ENCODE measurements at regions not wholly inside any gene's neighbourhood (a gene's known extent, or its start where the extent isn't known, plus 50 kb on each side); places are given as distances from the start of the nearest gene placed in this dataset.
"Not testable (repeated sequence)": the region's sequence is repeated elsewhere in the genome, so short reads cannot be mapped to it uniquely, and the experiment has no call there.

DNA sequence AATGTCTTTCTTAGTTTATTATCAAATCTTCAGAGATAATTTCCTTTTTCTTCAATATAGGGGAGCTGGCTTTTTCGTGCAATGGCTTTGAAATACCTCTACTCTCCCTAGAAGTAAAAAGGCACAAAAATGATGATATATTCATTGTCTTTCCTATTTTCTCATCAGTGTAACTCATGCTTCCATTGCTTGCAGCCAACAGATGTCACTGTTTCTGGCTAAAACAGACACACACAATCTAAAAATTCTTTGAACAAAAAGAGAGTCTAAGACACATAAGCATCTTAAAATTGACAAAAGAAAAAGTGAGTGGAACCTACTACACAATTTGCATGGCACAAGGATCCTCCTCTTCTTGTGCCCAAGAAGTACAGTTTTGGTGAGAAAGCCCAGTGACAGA, 448.7 kb upstream of the VRK2 start:
- DNase-seq (ENCODE audit: low spot score) = no peak

DNA sequence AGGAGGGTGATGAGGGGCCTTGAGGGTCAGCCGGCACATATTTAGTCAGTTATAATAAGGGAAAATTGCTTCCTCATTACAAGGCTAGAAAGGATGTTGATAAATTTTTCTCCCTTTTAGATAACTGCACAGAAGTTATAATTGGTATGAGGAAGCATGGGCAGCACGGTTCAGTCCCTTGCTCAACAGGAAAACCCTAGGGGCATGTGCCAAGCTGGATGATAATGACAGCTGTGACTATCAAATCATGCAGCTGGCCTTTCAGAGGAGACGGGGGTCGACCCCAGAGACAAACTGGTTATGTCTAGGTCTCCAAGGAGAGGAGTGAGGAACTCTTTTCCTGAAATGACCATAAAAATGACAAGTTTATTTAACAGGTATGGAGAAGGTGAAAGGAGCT, 448.1 kb upstream of the VRK2 start:
- no peak for DNase-seq (ENCODE audit: low spot score)

DNA sequence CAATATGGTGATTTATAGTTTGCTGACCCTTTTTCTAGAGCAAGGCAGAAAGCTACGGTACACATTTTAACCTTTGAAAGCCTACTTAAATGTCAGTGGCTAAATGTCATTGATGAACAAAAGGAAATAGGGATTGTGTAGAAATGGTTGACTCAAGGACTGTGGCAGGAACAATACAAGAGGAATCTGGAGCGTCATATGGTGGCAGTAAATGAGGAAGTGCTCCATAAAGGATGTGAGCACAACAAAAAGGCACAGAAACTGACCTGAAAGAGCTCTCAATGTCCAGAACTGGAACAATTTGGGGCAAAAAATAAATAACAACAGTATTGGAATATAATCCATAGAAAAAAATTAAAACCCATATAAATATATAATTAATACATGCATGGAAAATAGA, 443.9 kb upstream of the VRK2 start:
- no peak for DNase-seq (ENCODE audit: low spot score)

DNA sequence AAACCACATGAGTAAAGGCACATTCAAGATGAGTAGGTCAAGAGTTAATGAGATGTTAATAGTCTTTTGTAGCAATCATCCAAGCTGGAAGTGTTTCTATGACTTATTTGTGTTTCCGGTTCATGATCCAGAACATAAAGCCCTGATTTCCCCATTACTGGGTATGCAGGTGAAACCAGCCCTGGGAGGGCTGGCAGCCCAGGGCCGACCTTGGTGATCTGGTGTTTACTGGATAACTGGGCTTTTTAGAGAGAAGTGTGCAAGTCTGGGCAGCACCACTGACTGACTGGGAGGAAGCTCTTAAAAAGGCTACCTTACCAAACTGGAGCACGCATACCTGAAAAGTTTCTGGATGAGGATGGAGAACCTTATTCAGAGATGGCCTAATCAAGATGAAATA, 431.6 kb upstream of the VRK2 start:
- no peak for DNase-seq (ENCODE audit: low spot score)

DNA sequence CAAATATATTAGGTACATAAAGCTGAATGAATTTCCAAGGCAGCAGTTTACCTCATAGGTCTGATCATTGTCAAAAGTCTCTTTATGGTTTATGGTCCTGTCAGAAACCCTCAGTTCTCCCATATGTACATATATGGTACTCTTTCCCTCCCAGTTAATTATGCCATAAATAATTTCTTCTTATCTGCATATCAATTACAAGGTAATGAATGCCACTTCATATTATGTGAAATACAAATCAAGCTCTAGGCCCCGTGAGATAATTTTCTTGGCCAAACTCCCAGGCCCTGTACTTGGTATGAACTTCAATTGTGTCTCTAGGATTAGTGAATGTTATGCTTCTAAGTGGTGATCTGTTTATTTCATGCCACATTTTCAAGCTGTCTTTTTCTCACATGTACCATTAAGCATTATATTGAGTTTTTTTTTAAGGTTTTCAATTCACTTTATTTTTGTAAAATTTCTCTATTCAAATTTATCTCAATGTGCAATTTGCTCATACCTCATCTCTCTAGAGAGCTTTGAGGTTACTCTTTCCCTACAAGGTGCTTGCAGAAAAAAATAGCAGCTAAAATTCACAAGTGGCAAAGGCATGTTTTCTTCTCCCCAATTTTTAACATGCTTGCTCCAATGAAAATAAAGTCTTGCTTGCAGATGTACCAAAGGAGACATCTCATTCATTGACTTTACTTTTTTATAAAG, 430.6 kb upstream of the VRK2 start:
- DNase-seq (ENCODE audit: low spot score) = no peak

DNA sequence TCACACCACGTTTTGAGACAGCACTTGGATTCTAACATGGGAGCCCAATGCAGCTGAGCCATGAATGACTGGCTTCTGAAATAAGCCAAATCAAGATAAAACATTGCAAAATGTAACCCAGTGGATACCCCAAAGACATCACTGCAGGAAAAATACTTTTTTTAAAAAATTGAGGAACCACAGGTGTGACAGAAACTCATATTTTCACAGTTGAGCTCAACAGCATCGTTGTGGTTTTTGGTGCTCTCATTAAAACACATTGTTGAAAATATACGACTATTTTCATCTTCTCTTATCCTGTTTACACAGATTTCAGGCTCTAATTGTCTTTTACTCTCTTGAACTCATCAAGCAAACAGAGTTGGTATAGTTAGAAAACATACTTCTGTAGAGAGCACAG, 429.3 kb upstream of the VRK2 start:
- DNase-seq (ENCODE audit: low spot score) = no peak

DNA sequence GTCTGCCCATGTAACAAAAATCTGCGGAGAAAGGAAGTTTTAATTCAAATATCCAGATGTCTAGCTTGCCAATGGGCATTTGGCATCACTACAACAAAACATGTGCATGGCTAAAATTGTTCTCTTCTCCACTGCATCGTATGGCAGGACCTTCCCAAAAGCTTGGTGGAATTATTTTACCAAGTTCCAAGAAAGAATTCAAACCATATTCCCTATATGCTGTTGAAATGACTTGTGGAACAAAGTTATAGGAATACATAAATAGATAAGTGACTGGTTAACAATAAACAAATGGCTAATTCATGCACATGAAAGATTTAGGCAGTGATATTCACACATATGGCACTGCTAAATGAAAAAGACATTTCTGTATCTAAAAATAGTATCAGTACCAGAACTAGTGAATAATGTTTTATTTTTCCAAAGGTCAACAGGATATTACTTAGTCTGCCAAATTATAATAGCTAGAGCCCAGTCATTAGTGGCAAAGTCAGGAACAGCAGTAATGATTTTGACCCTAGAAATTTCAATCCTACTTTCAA, 425.4 kb upstream of the VRK2 start:
- DNase-seq (ENCODE audit: low spot score) = no peak

DNA sequence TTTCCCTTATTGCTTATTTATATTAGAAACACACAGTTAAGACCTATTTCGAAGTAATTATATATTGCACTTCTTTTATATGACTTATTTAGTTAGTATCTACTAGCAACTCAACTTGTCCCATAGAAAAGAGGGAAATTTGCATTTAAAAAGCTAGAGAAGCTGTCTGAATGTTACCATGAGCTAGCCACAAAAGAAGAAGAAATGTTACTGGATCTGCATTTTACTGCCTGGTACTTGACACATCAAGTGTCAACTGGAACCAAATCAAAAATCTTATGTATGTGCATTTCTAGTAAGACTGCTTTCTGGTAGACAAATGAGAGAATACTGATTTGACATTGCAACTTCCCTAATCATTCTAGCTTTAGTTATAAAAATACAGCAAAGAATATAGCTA, 424.6 kb upstream of the VRK2 start:
- DNase-seq (ENCODE audit: low spot score) = no peak

DNA sequence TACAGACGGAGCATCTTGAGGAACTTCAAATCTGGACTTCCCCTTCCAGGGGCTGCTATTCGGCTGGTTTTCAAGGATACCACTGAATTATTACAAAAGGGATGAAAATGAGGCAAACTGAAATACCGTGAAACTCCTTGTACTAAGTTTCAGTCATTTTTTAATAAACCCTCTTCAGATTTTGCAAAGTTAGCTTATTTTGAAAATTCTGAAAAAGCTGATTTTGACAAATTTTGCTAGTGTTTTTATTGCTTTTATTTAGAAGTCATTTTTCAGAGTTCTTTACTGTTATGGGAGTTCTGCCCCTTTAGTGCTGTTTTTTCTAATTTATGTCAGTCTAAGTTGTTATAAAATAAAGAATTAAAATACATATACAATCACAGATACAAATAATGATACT, 390.4 kb upstream of the VRK2 start:
- DNase-seq (ENCODE audit: low spot score) = no peak

DNA sequence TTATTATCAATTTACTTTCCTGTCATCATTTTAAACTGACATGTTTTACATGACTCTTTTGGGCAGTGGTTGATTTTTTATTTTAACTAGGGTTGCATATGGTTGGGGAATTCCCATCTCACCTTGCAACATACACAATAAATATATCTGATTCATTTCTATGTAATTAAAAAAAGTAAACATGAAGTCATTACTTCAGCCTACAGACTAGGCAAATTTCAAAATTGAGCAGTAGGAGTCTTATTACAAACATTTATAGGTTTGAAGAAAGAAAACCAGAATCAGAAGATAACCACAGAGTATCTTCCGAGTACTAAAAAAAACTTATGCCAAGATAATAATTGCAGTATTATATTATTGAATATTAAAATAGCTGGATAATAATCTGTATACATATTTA, 377.0 kb upstream of the VRK2 start:
- DNase-seq (ENCODE audit: low spot score) = no peak

DNA sequence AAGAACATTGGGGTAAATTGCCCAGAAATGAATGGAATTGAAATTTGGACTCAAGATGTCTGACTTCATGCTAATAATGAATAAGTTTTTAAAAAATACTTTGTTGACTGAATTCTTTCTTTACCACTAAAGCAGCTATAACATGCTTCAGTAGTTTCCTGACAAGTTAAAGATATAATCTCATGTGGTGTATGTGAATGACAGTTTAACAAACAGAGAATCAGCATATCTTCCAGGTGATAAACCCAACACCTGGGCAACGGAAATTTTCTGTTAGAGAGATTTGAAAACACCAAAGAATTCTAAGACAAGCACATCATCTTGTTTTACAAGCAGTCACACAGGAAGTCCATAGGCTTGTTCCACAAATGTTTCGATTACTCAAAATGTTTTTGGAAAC, 372.6 kb upstream of the VRK2 start:
- no peak for DNase-seq (ENCODE audit: low spot score)

DNA sequence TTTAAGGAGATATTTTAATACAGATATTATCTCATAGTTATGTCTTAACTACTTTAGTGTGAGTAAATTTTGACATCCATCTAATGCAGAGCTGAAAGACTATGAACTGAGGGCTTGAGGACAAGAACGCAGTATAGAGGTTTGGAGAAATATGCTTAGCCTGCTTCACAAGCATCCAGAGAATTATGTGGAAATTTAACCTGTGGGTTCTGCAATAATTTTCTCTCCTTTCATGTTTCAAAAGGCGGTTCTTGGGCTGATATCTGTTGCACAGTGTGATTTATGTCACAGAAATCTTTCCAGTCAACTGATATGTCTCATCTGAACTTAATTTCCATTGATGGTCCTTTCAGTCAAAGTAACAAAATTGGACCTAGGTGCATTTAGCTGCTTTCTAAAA, 371.9 kb upstream of the VRK2 start:
- no peak for DNase-seq (ENCODE audit: low spot score)

DNA sequence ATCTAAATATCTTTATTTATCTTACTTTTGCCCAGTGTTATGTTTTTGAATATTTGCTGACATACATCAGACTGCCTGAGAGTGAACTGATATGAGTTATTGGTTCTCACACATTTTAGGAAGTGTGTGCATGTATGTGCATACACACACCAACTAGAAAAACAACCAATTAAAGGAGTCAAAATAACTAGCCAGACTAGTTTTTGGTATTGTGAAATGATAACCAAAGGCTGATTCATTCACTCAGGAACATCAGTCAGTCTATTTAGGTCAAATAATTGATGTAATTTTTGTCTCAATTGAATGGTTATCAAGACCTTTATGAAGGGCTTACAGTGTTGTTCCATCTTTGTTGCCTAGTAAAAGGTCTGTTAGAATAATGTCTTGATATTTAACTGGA, 369.3 kb upstream of the VRK2 start:
- no peak for DNase-seq (ENCODE audit: low spot score)

DNA sequence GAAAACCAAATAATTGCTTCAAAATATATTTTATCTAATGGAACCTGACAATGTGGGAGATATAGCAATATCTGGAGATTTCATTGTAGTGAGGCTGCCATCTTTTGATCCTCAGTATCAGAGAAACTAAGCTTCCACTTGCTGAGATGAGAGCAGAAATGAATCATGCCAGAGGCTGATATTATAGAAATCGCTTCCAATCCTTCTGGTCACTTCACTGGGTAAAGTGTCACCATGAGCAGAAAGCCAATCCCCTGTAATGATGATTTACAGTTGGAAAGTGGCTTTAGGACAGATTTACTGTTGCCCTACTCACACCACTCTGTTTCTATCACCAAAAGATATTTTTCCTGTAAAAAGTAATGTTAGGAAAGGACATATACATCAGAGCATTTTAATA, 365.0 kb upstream of the VRK2 start:
- DNase-seq (ENCODE audit: low spot score) = no peak

DNA sequence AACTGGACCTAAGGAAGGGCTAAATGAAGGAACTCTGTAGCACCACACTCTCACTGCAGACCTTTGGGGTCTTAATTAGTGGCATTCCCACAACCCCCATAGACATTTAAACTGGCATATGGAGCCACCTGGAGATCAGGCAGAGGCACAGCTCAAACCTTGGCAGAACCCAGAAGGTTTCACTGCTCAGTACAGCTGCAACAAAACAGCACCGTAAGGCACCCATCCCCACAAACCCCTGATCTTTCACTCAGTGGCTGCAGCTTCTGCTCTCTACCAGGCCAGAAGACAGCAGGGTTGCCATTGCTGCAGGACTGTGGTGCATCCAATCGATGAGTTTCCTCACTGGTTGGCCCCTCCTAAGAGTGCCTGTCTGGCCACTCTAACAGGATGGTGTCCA, 361.6 kb upstream of the VRK2 start:
- no peak for DNase-seq (ENCODE audit: low spot score)

DNA sequence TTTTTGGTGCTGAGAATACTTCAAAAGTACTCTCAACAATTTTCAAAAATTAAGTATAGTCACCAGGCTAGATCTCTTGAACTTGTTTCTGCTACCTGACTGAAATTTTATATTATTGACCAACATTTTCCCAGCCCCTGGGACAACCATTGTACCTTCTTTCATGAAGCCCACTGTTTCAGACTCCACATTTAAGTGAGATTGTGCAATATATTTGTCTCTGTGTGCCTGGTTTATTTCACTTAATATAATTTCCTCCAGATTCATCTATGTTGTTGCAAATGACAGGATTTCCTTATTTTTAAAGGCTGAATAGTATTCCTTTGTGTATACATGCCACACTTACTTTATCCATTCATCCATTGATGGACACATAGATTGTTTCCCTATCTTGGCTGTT, 354.2 kb upstream of the VRK2 start:
- no peak for DNase-seq (ENCODE audit: low spot score)

DNA sequence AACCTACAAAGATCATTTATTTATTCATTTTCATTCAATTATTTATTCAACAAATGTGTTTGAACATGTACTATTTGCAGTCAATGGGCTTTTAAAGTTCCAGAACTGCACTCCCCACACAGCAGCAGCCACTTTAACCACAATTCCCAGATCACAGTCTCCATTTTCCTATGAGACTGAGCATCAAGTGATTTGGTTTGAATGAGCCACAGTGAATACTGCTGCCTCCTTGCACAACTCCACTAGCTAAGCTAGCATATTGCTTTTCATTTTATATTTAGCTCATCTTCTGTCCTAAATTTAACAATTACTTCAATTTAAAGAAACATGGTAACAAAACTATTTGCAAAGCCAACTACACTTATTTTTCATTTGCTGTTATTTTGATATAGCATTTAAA, 353.4 kb upstream of the VRK2 start:
- DNase-seq (ENCODE audit: low spot score) = no peak

DNA sequence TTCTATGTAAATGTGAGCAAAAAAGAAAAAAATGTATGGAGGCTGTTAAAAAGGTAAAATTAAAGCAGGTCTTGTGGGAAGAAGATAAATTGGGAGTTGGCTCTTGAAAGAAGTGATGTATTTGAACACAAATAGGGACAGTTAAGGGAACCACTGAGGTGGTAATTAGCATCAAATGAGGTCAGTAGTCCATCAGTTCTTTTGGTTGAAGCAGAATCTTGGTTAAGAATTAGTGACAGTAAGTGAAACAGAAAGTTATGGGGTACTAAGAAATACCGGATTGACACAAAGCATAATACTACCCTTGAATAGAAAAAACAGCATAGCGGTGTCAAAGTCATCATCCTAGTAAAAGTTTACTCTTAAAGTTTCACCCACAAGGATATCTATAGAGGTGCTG, 352.6 kb upstream of the VRK2 start:
- DNase-seq (ENCODE audit: low spot score) = no peak

DNA sequence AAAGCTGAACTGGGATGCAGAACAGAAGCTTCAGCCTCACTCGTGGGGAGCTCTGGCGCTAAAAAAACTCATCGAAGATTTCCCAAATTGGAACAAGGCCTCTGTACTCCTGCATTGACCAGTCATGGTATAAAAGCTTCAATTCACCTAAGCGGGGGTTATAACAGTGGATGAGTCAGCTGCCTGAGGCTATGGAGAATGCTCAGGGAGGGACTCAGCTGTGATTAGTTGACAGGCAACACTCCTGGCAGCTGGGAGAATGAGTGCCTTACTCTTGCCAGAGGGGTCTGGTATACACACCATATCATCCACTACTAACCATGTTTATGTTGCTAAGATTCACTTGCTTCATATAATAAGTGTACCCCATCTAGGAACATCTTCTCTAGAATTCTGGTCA, 350.6 kb upstream of the VRK2 start:
- DNase-seq (ENCODE audit: low spot score) = no peak

DNA sequence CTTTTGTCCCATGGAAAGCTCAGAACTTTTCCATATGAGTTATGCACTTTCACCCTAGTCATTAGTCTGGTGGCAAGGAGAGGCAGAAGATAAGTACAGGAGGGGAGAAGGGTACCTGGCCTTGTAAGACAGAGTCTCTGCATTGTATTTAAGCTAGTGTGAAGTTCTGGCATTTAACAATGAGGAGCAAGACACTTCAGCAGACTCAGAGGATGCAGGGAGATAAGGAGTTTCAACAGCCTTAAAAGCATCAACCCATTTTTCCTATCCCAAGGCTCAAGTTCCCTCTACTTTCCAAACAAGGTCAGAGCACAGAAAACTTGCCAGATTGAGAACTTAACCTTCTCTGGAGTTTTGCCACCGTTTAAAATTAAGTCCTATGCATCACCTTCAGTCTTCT, 348.2 kb upstream of the VRK2 start:
- DNase-seq (ENCODE audit: low spot score) = no peak

DNA sequence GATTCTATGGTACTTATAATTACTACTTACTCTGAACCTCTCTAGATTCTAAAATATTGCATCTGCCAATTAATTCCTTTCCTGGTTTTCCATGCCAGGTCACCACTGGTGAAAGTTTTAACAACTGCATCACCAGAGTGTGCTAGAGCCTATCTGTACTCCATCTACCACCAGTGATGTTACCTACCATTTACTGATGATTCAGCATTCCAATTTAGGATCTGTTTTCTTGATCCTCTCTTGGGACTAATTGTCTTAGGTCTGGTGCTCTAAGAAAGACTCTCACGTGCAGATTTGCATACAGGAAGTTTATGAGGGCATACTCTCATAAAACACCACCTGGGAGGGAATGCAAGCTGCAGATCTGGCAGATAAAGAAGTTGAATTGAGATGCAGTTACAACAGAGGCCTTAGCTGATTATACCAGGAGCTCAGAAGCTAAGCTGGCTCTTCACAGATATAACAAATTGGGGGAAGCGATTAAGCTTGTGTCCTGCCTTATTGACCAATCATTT, 347.6 kb upstream of the VRK2 start:
- DNase-seq (ENCODE audit: low spot score) = no peak

DNA sequence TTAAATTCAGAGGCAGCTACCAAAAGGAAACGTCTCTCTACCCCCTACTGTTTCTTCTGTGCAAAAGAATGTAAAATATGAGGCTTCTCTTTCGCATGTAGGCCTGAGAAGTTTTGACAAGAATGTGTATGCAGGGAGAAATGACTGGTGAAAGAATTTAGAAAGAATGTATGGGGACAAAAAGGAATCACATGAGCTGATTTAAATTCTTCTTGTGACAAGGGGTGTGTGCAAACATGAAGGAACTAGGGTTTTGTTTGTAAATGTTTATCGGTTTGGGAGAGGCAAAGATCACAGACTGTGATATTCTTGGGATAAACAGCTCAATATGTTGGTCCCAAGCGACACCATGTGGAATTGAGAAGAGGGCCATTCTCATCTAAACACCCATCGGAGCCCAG, 345.2 kb upstream of the VRK2 start:
- DNase-seq (ENCODE audit: low spot score) = no peak

DNA sequence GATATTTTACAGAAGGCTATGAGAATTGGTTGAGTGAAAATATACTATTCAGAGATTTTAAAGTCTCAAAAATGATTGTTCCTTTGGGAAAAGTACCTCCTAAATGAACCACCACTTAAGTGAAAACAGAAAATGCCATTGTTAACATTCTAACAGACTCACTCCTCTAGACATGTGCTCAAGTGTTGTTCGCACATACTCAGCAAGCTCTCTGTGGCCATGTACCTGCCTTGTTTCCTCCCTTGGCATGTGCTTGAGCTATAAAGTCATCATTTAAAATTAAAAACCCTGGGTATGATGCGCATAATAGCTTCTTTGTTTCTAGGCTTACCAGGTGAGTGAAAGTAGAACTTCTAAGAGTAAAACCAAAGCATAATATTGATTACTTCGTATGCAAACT, 343.2 kb upstream of the VRK2 start:
- DNase-seq (ENCODE audit: low spot score) = no peak

DNA sequence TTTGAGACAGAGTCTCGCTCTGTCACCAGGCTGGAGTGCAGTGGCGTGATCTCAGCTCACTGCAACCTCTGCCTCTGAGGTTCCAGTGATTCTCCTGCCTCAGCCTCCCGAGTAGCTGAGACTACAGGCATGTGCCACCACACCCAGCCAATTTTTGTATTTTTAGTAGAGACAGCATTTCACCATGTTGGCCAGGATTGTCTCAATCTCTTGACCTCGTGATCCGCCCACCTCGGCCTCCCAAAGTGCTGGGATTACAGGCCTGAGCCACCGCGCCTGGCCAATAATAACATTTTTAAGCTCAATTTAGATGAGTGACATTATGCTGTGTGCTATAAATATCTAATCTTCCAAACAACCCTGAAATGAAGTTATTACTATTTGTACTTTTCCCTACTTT, 338.8 kb upstream of the VRK2 start:
- not testable (repeated sequence) for DNase-seq (ENCODE audit: low spot score)

Measured in hematopoietic multipotent progenitor cell treated with erythropoietin and hydrocortisone succinate and interleukin-3 and kit ligand, for 15 days (in vitro differentiated cells).